ENCODE measurements at regions not wholly inside any gene's neighbourhood (a gene's known extent, or its start where the extent isn't known, plus 50 kb on each side); places are given as distances from the start of the nearest gene placed in this dataset.
"Not testable (repeated sequence)": the region's sequence is repeated elsewhere in the genome, so short reads cannot be mapped to it uniquely, and the experiment has no call there.

- DNase-seq (ENCODE audit: low spot score), result no peak
These were observed 306.1 kb upstream of the DDI1 start for GRCh38 chr11:103730131-103730940.

DNA sequence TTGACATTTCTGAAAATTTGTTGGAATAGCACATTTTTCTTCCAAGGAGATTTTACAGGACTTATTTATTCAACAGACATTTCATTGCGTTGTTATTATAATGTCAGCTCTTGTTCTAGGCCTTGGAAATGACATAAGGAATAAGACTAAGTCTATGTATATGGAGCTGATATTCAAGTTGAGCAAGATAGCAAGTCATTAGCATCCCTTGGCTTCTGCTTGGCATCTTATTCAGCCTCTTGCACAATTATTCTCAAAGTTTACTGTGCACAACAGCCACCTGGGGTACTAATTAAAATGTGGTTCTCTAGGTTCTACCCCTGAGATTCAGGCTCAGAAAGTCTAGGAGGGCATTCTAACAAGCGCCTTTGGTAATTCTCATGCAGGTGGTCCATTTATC is 304.8 kb upstream of the DDI1 start:
- DNase-seq (ENCODE audit: low spot score), result no peak

- DNase-seq (ENCODE audit: low spot score), result no peak
These were observed 302.6 kb upstream of the DDI1 start for GRCh38 chr11:103733889-103734288.

DNA sequence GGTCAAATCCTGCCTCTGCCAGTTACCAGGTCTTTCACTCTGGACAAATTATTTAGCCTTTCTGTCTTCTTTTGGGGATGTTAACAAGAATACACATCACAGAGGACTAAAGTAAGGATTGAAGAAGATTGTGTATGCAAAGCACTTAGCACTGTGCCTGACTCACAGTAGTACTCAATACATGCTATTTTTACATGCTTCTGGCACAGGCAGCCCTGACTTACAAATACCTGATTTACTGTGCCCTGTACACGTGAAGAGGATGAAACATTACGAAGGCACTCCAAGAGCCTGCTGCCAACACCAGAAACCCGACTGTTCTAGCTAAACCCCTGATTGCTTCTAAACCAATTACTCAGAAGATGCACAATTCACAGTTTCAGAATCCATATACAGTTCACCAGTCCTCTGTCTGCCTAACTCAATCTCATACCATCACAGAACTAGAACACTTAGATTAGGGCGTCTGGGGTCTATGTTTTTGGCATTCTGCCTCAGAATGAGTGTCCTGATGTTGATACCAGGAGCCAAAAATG is 300.9 kb upstream of the DDI1 start:
- no peak for DNase-seq (ENCODE audit: low spot score)

DNA sequence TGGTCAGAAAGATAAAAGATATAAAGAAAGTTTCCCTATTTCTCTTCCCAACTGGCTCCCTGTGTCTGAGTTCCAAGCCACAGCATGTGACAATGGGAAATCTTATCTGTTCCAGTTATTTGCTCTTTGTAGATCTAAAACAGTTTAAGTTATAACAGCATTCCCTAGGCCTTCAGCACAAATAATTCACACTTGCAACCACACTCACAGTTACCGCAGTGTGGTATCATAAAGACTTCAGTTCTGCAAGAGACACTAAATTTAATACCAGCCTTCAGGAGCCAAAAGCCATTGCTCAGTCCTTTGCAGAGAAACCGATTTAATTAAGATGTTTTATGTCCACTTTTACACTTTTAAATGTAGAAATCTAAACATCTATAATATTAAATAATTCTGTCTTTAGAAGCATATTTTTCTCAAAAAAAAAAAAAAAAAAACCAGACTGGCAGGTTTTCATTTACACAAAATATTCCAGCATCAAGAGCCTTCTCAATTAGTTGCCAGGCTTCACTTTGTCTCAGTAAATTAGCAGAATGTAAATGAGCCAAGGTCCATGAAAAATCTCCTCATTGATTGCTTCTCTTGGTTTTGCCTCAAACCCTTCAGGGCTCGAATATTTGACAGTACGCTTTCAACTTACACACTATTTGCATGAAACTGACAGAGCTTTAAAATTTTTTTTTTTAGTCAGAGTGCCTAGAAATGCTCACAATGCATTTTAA is 300.0 kb upstream of the DDI1 start:
- no peak for DNase-seq (ENCODE audit: low spot score)

- no peak for DNase-seq (ENCODE audit: low spot score)
These were observed 299.3 kb upstream of the DDI1 start for GRCh38 chr11:103737037-103737622.

DNA sequence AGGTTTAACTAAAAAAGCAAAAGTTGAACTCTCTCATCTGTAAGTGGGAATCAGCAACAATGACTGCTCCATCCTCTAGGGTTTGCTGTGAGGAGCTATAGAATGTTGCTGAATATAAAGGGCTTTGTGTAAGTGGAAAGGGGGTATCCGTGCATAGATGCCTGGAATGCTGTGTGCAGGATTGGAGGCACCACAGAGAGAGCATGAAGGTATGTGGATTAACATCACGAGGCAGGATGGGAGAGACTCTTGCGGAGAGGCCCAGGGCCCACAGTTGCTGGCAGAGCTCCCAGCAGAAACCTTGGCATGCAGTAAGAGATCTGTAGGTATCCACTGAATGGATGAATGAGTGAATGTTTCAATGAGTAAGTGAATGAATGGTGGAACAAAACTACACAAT is 298.7 kb upstream of the DDI1 start:
- DNase-seq (ENCODE audit: low spot score), result no peak

GRCh38 chr11:103739074-103739796 is 297.2 kb upstream of the DDI1 start:
- not testable (repeated sequence) for DNase-seq (ENCODE audit: low spot score)

DNA sequence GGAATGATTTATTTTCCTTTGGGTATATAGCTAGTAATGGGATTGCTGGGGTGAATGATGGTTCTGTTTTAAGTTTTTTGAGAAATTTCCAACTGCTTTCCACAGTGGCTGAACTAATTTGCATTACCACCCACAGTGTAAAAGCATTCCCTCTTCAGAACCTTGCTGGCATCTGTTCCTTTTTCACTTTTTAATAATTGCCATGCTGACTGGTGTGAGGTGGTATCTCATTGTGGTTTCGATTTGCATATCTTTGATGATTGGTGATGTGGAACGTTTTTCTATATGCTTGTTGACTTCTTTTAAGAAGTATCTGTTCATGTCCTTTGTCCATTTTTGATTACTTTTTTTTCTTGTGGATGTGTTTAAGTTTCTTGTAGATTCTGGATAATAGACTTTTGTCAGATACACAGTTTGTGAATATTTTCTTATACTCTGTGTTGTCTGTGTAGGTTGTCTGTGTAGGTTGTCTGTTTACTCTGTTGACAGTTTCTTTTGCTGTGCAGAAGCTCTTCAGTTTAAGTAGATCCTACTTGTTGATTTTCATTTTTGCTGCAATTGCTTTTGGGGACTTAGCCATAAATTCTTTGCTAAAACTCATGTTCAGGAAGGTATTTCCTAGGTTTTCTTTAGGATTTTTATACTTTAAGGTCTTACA is 291.8 kb upstream of the DDI1 start:
- no peak for DNase-seq (ENCODE audit: low spot score)

GRCh38 chr11:103749158-103749557 is 287.3 kb upstream of the DDI1 start:
- no peak for DNase-seq (ENCODE audit: low spot score)

- DNase-seq (ENCODE audit: low spot score), result no peak
These were observed 267.6 kb upstream of the DDI1 start for GRCh38 chr11:103768816-103769215.

GRCh38 chr11:103773059-103773458 is 263.4 kb upstream of the DDI1 start:
- no peak for DNase-seq (ENCODE audit: low spot score)

DNA sequence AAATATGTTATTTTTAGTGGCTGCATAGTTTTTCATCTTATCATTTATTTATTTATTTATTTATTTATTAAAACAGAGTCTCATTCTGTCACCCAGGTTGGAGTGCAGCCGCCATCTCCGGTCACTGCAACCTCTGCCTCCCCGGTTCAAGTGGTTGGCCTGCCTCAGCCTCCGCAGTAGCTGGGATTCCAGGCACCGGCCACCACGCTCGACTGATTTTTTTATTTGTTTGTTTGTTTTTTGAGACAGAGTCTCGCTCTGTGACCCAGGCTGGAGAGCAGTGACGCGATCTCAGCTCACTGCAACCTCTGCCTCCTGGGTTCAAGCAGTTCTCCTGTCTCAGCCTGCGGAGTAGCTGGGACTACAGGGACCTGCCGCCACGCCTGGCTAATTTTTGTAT is 262.9 kb upstream of the DDI1 start:
- DNase-seq (ENCODE audit: low spot score), result no peak

DNA sequence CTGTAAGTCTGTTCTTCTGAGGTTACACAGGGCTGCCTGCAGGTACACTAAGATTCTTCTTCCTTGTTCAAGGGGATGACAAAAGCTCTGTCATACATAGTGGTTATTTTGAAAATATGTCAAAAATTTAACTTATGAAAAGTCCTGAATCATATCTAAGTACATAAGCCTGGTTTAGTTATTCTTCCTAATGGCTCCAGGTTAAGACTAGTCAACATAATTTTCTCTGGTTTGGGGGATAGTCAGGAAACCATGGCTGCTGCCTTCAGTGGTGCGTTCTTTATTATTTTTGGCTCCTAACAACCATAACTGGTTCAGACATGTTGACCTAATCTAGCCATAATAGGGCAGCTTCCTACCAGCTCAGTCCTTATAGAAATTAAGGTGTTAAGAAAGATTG is 257.4 kb upstream of the DDI1 start:
- DNase-seq (ENCODE audit: low spot score), result no peak

DNA sequence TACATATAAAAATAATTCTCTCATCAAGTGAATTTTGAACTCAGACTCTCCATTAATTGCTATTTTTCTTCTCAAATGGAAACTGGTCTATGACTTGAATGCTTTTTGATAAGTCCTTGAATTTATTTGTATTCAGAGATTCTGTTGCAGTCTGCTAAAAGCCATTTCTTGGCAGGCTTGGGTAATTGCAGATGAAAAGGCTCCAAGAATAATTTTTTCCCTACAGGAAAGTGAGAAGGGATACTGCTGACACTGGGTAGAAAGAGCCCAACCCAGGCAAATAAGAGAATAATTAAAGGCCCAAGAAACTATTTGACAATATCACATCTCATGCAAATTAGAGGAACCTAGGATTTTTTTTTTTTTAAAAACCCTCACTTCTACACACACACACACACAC is 246.5 kb upstream of the DDI1 start:
- DNase-seq (ENCODE audit: low spot score), result no peak

- DNase-seq (ENCODE audit: low spot score), result no peak
These were observed 243.4 kb upstream of the DDI1 start for GRCh38 chr11:103792981-103793468.

DNA sequence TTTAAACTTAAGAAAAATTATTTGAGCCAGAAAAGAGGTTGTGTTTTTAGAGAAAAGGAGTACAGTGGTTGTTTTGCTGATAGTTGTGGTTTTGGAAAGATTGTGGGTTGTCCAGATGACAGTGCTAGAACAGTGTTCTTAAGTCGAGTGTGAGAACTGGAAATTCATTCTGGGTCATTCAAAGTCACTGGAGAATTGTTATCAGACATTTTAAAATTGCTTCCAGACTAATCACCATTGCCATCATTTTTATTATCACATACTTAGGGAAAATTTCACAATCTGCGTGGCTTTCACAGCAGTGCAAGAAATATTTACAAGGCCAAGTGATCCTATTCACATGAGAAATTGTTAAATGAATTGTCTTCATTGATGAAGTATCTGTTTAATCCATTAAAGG is 242.2 kb upstream of the DDI1 start:
- DNase-seq (ENCODE audit: low spot score), result no peak

DNA sequence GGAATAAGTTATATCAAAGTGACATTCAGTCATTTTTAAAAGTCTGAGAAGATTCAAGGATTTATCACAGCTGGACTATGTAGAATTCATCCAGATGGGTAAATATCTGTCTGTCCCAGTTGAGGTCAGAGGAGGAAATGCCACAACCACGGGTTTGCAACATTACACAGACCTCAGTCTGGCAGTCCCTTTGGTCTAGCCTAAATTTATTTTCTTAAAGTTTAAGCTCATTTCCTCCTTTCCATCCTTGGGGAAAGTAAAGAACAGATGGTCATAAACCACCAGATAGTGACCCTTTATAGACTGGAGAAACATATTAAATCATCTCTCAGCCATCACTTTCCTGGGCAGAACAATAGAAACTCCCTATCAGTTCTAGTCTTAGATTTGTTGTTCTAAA is 238.4 kb upstream of the DDI1 start:
- DNase-seq (ENCODE audit: low spot score), result no peak

- DNase-seq (ENCODE audit: low spot score), result no peak
These were observed 238.0 kb upstream of the DDI1 start for GRCh38 chr11:103798446-103798845.

DNA sequence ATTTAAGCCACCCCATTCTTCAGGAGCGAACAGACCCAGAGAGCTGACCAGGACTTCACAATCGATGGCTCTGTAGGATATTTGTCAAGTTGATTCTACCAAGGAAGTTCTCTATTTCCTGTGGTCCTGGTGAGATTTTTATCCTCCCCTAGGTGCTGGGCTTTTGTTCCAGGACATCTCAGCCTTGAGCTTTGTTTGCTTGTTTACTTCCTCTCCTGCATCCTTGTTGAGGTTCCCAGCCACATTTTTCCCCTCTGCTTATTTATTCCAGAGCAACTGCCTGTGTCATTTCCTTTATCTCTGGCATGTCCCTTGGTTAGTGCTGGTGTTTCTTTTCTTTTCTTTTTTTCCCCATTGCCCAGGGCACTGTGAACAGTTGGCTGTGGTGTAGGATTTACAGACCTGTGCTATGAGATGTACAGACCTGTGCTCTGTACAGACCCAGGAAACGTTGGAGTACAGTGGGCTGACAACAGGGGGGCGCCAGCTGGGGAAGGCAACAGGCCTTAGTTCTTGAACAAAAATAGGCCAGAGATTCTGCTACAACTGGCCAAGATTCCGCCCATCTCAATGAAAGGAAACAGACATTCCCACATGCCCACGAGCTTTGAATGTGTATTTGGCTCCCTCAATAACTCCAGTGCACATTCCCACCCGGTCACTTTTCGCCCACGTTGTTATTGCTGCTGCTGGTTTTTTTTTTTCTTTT is 235.9 kb upstream of the DDI1 start:
- DNase-seq (ENCODE audit: low spot score), result no peak

DNA sequence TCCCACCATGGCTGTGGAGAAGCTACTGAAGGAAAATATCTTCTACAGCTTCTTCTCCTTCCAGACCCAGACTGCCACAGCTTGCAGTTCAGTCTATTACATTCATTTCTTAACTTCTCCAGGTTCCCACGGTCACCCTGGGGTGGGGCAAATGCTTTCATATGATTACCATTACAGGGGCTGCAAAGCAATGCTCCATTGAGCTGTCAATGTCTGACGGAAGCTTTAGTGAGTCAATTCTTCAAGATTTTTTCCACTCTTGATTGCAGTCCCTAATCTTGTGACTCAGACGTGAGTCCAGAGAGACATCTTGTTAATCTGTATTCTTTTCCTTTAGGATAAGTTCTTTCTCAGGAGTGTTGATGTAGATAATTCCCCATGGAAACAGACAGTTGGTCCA is 233.4 kb upstream of the DDI1 start:
- no peak for DNase-seq (ENCODE audit: low spot score)
